ENCODE measurements at regions not wholly inside any gene's neighbourhood (a gene's known extent, or its start where the extent isn't known, plus 50 kb on each side); places are given as distances from the start of the nearest gene placed in this dataset.

GRCh38 chr6:139754898-139755775 is 380.7 kb upstream of the CITED2 start:
- TF ChIP-seq CTCF (IDR thresholded peaks at IDR 0.05) (no peak), POLR2A (IDR thresholded peaks at IDR 0.05) (no peak)
